ENCODE measurements at regions not wholly inside any gene's neighbourhood (a gene's known extent, or its start where the extent isn't known, plus 50 kb on each side); places are given as distances from the start of the nearest gene placed in this dataset.
"Not testable (repeated sequence)": the region's sequence is repeated elsewhere in the genome, so short reads cannot be mapped to it uniquely, and the experiment has no call there.

DNA sequence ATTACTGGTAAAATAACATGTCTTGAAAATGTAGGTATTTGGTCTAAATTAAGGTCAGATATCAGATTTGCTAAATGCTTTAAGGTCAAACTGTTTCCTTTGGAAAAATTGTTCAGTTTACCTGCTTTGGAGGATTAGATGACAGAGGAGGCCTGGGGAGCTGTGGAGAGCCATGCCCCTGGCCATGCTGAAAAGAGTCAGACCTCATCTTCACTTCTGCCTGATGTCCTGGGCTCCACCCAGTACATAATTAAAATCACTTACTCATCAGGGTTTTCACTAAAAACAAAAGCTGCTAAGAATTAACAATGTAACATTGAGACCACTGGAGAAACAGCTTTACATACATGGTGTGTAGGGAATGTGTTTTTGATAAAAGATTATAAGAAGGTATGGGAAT, 60.8 kb upstream of the UNC93A start:
- DNase-seq: no peak

DNA sequence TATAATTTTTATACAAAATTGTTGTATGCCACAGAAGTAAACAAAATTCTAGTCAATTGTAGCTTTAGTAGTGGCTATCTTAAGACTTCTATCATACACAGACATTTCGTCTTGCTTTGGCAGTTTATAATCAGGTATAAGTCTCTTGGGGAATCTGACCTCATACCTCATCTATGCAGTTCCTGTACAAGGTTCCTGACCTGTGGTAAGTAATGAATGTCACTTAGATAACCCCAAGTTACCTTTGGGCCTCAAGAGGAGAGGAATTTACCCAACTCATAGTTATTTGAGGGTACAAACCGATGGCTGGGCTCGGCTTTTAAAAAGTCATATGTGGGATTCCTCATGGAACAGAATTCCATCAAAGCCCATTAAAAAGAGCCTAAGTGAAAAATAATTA, 58.8 kb upstream of the UNC93A start:
- DNase-seq: no peak

DNA sequence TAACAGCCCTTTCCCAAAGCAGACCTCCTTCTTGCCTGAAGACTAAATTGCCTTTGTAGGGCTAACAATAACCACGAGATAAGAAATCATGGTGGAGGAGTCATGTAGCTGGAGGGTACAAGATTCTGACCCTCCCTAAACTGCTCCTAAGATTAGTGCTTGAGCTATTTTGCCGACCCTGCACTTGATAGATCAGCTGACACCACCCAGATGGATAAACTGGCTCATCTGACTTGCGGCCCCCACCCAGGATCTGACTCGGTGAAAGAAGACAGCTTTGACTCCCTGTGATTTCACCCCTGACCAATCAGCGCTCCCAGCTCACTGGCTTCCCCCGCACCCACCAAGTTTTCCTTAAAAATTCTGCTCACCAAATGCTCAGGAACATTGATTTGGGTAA, 57.6 kb upstream of the UNC93A start:
- no peak for DNase-seq

DNA sequence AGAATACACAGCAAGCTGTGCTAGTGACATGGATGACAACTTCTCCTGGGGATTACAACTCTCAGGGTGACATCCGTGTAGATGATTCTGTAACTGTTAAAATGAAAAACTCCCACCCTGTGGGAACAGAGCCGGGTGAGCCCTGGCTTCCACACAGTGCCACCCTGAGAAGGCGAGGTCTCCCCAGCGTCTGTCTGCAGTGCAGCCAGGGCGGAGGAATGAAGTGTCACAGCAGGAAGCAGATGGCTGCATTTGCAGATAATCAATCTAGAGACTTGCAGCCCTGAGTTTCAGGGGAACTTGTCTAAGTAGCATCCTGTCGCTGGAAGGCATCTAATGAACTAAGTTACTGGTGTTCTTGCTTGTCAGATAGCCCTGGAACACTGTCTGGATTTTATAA, 56.5 kb upstream of the UNC93A start:
- DNase-seq: not testable (repeated sequence)

DNA sequence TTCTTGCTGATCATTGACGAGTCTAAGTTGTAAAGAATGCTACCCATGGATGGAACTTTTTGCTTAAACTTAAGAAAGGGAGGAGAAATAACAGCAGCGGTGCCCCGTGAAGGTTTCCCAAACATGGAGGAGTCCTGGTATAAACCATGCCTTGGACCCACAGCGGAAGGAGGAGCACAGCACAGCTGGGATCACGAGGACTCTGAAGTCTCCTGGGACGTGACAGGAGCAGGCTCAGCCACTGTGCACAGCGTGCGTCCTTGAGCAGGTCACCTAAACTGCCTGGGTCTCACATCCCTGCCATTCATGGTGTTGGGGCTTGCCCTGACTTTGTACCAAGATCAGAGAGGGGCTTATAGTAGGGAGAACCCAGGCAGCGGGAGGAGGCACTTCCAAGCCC, 56.1 kb upstream of the UNC93A start:
- DNase-seq: no peak

DNA sequence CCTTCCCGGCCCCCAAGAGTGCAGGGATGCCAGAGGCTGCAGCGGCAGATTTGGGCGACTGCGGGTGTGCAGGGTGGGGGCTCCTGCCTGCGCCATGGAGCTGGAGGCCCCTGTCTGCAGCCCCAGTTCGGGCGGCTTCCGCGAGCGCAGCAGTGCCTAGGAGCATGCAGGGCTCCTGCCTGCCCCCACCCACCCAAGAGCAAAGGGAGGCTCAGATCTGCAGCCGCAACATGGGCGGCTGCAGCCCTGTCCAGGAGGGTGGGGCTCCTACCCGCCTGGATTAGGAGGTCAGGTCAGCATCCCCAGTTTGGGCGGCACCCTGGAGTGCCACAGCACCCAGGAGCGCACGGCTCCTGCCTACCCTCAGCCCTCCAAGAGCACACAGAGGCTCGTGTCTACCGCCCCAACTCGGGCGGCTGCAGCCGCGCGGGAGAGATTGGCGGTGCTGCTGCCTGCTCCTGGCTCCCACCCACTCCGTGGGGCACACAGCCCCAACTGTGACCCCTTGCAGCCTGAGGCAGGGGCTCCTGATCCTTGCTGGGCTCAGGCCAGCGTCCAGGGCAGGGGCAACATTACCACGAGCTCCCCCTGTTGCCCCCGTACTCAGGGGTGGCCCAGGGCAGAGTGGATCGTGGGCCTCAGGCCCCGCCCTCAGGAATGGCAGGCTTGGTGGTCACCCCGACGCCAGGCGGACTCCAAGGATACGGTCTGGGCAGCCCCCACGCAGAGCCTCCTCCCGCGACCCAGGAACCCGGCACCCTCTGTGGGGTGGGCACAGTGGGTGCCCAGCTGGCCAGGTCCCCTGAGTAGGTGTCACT, 55.5 kb upstream of the UNC93A start:
- no peak for DNase-seq

DNA sequence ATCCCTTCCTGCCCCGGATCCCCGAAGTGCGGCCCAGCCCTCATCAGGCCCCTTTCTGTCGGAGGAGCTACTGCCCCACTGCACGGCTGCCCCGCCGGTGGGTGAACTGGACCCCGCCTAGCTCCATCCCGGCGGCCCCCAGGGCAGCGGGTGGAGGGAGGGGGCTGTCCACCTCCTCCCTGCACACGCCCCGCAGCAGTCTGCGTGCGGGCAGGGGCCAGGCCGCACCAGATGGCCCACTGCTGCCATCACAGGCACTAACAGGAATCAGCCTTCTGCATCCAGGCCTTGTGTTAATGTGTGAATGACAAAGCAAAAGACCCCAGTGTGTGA, 54.9 kb upstream of the UNC93A start:
- no peak for DNase-seq

DNA sequence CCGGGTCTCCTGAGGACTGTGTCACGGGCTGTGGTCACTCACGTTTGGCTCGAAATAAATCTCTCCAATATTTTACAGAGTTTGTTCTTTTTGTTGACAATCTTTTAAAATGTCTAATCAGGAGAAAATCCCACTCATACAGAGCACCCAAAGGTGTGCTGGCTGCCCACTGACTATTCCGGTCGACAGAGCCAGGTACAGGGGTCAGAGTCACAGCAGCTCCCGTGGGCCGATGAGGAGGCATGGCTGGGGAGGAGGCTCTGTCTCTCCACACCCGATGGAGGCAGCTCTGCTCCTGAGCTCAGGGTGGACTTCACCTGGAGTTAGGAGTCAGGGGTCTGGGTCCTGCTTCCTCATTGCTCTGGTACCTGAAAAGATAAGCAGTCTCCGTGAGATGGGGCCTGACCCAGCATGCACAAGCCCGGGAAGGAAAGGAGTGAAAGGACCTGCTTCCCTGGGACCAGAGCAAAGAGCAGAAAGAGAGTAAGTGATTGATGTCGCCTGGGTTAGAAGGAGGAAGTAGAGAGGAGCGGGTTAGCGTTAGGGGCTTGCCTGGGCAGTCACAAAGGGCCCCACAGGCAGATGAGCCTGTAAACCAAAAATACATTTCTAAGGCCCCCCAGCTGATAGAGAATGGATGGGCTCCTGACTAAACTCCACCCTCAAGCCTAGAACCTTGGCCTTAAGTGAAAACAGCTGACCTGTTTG, 53.5 kb upstream of the UNC93A start:
- DNase-seq: no peak

DNA sequence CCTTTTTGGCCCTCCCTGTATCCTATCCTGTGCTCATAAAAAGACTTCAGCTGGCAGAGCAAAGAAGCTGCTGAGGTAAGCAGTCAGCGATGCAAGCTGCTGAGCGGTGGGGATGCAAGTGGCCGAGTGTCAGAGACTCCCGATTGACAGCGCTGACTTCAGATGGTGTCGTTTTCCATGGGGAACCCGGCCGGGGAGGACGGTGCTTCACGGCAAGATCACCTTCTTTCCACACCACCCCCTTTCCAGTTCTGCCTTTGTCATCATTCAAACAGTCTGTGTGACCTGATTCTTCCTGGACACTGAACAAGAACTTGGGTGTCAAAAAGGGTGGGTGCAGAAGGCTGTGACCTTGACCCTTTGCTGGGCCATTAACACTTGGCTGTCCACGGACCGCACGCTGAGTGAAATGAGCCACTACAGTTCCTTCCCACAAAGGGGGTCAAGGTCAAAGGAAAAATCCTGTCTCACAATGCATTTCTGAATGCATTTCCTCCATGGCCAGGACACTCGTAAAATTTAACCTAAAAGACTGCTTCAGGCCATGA, 52.9 kb upstream of the UNC93A start:
- DNase-seq: no peak

DNA sequence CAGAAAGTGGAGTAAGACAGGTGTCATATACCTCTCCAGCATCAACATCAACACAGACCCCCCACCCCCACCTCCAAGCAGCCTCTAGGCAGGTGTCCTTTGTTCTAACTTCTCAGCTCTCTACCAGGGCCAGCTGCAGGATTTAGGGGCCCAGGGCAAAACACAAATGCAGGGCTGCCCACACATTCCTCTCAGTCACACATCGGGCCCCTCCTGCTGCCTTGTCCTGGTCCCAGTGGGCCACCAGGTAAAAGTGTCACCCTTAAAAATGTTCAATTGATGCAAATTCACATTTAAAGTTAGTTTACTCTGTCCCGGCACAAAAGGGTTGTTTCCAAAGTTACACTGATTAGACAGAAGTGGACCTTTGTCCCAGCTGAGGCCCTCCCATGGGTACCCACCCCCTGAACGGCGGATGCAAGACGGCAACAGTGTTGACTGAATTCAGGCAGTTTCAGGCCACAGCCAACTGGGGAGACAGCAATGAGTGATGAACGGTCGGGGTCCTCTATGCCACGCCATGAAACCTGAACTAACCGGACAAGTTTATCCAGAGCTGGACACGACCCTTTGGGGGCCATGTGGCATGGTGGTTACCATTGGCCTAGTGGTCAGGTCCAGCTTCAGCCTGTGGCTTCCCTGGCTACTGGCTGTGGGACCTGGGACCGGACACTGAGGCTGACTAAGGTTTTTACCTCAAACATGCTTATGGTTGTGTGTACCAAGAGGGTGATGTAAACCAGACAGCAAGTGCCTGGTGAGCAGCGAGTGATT, 52.2 kb upstream of the UNC93A start:
- DNase-seq: no peak

DNA sequence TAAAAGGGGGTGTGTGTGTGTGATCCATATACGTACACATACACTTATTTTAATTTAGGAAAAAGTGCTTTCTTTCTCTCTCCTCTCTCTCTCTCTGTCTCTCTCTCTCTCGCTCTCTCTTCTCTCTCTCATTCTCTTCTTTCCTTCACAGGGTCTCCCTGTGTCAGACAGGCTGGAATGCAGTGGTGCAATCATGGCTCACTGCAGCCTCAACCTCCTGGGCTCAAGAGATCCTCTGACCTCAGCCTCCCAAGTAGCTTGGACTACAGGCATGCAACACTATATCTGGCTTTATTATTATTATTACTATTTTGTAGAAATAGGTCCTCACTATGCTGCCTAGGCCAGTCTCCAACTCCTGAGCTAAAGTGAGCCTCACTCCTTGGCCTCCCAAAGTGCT, 51.6 kb upstream of the UNC93A start:
- not testable (repeated sequence) for DNase-seq

DNA sequence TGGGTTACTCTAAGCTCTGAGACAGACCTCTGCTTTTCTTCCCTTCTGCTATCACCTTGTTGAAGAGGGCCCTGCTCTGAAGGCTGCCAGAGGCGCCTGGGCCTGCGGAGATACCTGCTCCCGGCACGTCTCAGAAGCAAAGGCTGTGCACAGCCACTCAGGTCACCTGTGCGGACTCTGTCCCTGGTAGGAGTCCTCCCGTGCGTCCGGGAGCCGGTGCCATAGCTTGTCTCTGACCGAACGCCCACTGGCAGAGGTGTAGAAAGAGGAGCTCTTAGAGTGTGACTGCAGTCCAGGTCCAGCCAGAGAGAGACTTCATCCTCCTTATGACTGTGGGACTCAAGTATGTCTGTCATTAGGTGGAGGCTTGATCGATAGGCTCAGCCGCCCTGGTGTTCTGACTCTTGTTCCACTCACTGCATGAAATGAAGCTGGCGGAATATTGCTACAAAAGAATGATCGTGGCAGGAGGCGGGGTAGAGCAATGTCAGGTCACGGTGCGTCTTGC, 51.0 kb upstream of the UNC93A start:
- no peak for DNase-seq

Measured in CD4-positive, alpha-beta T cell treated with Interleukin-17A for 1 hour (primary cell).